Right lobe of liver (tissue), 6 donors: ENCODE measurements at regions not wholly inside any gene's neighbourhood (a gene's known extent, or its start where the extent isn't known, plus 50 kb on each side); places are given as distances from the start of the nearest gene placed in this dataset.

Experiments
- ATAC-seq, 4 donors: fragments of 200-7000 bp; cut with Tn5 transposase; one replicate each; pipeline ENCODE4 v1.9.1; 2020; ENCODE audit warnings: mild to moderate bottlenecking in 4 of 4, moderate library complexity in 4 of 4
- DNase-seq, 3 donors: peaks; one replicate each; pipeline ENCODE4 v3.0.0-alpha.2; 2020
- H3K27ac ChIP-seq, 3 donors: fragments of 200-600 bp; one replicate each; pipeline ENCODE4 v1.8.0; 2022
- H3K27me3 ChIP-seq, 2 donors: fragments of 200-600 bp; one replicate each; pipeline ENCODE4 v1.8.0; 2022
- H3K36me3 ChIP-seq, 4 donors: fragments of 200-600 bp; sonication (generic) in 1 of 4; one replicate each; pipeline versions ENCODE4 v1.5.1 to v1.8.0; 2017 to 2022; ENCODE audit warnings: control low read depth in 1 of 4
- H3K4me1 ChIP-seq, 4 donors: fragments of 200-600 bp; sonication (generic) in 1 of 4; one replicate each; pipeline versions ENCODE4 v1.5.1 to v1.8.0; 2017 to 2022; ENCODE audit warnings: control low read depth in 1 of 4
- H3K4me3 ChIP-seq, 3 donors: fragments of 200-600 bp; one replicate each; pipeline ENCODE4 v1.8.0; 2022
- H3K9me3 ChIP-seq, 4 donors: fragments of 200-600 bp; sonication (generic) in 1 of 4; one replicate each; pipeline versions ENCODE4 v1.5.1 to v1.8.0; 2017 to 2022; ENCODE audit warnings: control low read depth in 1 of 4
- CTCF ChIP-seq, 4 donors: fragments of 200-600 bp in 3 of 4; fragments of 450-650 bp in 1 of 4; IDR thresholded peaks; one replicate each; pipeline versions ENCODE4 v1.5.1 to v1.8.0; 2016 to 2022; ENCODE audit warnings: antibody characterized with exemption in 4 of 4, mild to moderate bottlenecking in 2 of 4
- POLR2A ChIP-seq: fragments of 450-650 bp; IDR thresholded peaks from one replicate; pipeline ENCODE4 v1.6.1; 2017; ENCODE audit warnings: antibody characterized with exemption, mild to moderate bottlenecking
- WGBS: methylation state at CpG from one replicate; pipeline ENCODE4 v1.1.6; 2018; ENCODE audit warnings: low coverage, low lambda C conversion rate; ENCODE audit not compliant: insufficient coverage; ENCODE audit errors: missing lambda C conversion rate; 5-methylcytosine and 5-hydroxymethylcytosine counted together
- intact Hi-C, 2 donors: fragments of 100-400 bp; cut with DNase I; formaldehyde crosslinking; loops; one replicate each; pipeline versions ENCODE4 v1.11.2 to v1.14.1; 2022
- donor health status: DM: no; HTN: yes; CAD: no.
- donor health status: DM: no; HTN: no; CAD: no.
- donor health status: DM: no; HTN: no; CAD: no.
- donor health status: DM: no; HTN: yes; CAD: no.
- donor health status: DM: no; HTN: yes; CAD: no.

DNA sequence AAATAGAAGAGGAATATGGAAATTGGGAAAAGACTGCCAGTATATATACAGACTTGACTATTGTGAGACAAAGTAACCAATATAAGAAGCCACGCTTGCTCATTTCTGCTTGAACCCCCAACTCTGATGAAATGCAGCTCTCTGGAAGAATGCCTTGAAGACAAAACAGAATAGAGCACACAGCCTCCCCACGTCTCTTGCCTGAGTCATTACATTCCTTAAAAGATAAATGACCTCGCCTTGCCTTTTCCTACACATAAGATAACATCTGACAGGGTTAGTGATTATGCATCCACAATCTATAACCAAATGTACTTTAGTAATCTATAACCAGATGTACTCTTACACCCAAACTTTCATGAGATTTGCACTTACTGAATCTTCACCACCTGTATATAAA, 141.1 kb upstream of the EEF1E1 start:
- WGBS, result 63% methylated on average over 3 of the region's 3 CpGs
- intact Hi-C loops, result no loop called here
- ATAC-seq (no peak), DNase-seq (no peak)
- no peak for TF ChIP-seq POLR2A
- H3K36me3 ChIP-seq, result no peaks in the 10 kb centered on the region
- H3K9me3 ChIP-seq, result no peaks in the 10 kb centered on the region
- H3K4me3 ChIP-seq, result no peak overlapping the region
- H3K27me3 ChIP-seq, result no peaks in the 10 kb centered on the region
- H3K27ac ChIP-seq, result no peak overlapping the region
- H3K4me1 ChIP-seq, result no peaks in the 10 kb centered on the region

DNA sequence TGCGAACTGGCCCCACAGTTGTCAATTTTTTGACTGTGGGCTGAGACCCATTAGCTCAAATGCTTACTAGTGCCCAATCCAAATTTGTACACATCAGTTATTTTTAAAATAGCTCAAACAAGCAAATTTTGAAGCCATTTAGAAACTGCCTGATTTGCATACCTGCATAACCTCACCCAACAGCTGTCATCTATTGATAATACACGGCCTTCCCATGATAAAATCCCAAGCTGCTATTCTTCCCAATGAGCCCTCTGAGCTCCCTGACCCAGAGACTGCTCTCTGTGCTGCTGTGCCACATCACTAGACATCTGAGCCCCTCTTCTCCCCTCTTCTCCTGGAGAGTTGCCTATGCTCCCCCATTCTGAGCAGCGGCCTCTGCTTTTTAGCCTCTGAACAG, 140.5 kb upstream of the EEF1E1 start:
- no peak for TF ChIP-seq CTCF (IDR thresholded peaks at IDR 0.05)
- no peak for TF ChIP-seq POLR2A
- H3K36me3 ChIP-seq, result no peaks in the 10 kb centered on the region
- WGBS, result 66% methylated on average over 3 of the region's 3 CpGs
- no peaks in the 10 kb centered on the region for H3K4me1 ChIP-seq
- H3K27me3 ChIP-seq, result no peaks in the 10 kb centered on the region
- no peaks in the 10 kb centered on the region for H3K9me3 ChIP-seq
- ATAC-seq, result no peak
- no peak overlapping the region for H3K27ac ChIP-seq
- no peak for DNase-seq
- H3K4me3 ChIP-seq, result no peak overlapping the region
- intact Hi-C loops, result no loop called here

DNA sequence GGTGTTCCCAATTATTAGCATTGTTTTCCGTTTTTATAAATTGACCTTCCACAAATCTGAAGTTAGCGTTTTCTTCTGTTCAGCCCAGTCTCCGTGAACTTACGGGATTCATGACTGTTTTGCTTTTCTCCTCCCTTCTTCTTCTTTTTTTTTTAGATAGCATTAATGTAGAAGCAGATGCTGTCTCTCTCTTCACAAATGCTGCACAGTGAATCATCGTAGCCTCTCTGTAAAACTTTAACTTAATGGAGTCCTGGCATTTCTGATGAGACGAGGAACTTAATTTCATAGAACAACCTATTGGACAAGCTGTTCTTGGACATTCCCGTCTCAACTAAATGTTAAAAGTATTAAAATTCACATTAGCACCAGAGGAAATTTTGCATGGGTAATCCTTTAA, 138.0 kb upstream of the EEF1E1 start:
- no peaks in the 10 kb centered on the region for H3K4me1 ChIP-seq
- intact Hi-C loops, result no loop called here
- ATAC-seq (no peak), DNase-seq (no peak)
- no peaks in the 10 kb centered on the region for H3K36me3 ChIP-seq
- no peaks in the 10 kb centered on the region for H3K9me3 ChIP-seq
- TF ChIP-seq POLR2A (no peak), CTCF (IDR thresholded peaks at IDR 0.05) (no peak)
- H3K4me3 ChIP-seq, result no peak overlapping the region
- 71% methylated on average over 7 of the region's 7 CpGs for WGBS
- H3K27me3 ChIP-seq, result no peaks in the 10 kb centered on the region
- H3K27ac ChIP-seq, result no peak overlapping the region

- 35% methylated on average over 10 of the region's 10 CpGs for WGBS
- no peak overlapping the region for H3K27ac ChIP-seq
These were observed 136.7 kb upstream of the EEF1E1 start for GRCh38 chr6:8238773-8239683.

More at GRCh38 chr6:8238773-8239683, 136.7 kb upstream of the EEF1E1 start:
- Histone ChIP-seq H3K4me3 (no peak overlapping the region), H3K27me3 (no peaks in the 10 kb centered on the region), H3K36me3 (no peaks in the 10 kb centered on the region), H3K9me3 (no peaks in the 10 kb centered on the region), H3K4me1 (no peaks in the 10 kb centered on the region)
- TF ChIP-seq POLR2A, result no peak
- no peak for TF ChIP-seq CTCF (IDR thresholded peaks at IDR 0.05)
- intact Hi-C loops, result no loop called here
- no peak for DNase-seq
- no peak for ATAC-seq
